Hypothalamus (tissue), 51 donors: ENCODE measurements at regions not wholly inside any gene's neighbourhood (a gene's known extent, or its start where the extent isn't known, plus 50 kb on each side); places are given as distances from the start of the nearest gene placed in this dataset.

ENCODE experiments used
- DNase-seq, 51 donors: peaks; one replicate each; lab custom pipeline; 2025; lab: John Stamatoyannopoulos, UW

DNA sequence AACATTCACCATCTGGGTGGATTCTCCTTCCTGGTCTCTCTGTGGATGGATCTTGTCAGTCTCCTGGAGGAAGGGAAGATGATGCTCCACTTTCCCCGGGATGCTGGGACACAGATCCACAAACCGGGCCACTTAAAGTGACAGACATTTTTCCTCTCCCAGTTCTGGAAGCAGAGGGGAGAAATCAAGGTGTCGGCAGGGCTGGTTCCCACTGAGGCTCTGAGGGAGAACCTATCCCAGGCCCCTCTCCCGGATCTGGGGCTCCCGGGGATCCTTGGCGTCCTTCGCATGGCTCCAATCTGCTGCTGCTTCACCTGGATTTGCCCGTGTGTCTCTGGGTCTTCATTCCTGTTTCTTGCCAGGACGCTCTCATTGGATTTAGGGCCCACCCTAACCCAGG, 263.1 kb upstream of the TNRC6C start:
- DNase-seq: no peak

DNA sequence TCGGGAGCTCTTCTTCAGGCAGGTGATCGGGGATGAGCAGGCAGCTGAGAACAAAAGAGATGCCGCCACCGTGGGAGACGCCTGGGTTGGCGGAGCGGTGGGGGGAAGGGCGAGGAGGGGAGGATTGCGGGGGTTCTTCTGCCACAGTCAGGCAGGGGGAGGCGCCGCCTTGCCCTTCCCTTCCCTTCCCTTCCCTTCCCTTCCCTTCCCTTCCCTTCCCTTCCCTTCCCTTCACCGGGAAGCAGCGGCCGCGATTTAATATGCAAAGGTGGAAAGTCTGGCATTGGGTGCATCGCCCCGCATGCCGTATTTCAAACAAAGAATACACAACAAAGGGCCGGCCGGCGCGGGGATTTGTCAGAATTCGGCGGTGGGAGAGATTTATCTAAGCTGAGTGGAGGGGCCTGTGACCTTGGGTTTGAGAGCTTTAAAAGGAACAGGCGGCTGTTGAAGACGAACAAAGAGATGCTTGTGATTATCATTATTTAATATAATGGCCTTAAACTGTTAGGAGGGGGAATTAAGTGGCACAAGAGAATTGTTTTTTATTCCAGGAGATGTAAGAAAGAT, 262.3 kb upstream of the TNRC6C start:
- peak in 7 of 51 donors; percentile 8 to 58 (median 12) for DNase-seq

- DNase-seq: peak in 7 of 51 donors; percentile 6 to 50 (median 16)
Measured at GRCh38 chr17:77696721-77697460, 261.6 kb upstream of the TNRC6C start.

GRCh38 chr17:77697480-77698400, 260.8 kb upstream of the TNRC6C start:
- no peak for DNase-seq

- no peak for DNase-seq
Measured at GRCh38 chr17:77698903-77699623, 259.4 kb upstream of the TNRC6C start.

DNA sequence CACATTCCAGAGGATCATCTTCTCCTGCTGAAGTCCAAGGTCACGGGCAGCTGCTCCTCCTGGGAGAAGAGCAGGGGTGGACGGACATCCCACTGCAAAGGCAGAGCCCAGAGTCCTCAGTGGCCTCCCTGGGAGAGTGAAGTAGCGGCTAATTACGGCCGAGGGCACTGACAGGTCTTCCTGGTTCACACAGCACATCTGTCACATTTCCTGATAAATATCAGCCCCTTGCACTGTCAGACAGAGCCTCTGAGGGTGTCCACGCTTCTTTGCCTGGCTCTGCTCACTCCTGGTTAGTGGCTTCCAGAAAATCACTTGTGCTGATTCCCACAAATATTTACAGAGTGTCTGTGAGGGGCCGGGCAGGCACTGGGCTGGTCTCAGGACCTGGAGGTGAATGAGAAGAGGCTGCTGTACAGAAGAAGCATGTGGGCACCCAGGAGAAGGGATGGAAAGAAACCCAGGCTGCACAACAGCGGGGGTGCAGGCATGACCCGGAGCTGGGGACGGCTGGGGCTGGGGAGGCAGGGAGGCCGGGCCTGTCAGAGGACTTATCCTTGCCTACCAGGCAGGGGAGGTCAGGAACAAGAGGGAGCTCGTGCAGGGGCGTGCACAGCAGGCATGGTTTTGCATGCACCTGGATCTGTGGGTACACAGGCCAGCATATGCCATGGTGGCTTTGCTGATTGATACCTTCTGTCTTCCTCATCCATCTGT, 258.2 kb upstream of the TNRC6C start:
- DNase-seq: no peak

DNA sequence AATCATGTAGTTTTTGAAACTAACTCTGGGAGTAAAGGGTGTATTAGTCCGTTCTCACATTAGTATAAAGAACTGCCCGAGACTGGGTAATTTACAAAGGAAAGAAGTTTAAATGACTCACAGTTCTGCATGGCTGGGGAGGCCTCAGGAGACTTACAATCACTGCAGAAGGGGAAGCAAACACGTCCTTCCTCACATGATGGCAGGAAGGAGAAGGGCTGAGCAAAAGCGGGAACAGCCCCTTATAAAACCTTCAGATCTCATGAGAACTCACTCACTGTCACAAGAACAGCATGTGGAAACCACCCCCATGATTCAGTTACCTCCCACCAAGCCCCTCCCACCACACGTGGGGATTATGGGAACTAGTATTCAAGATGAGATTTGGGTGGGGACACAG, 256.5 kb upstream of the TNRC6C start:
- no peak for DNase-seq

- DNase-seq: no peak
Measured at GRCh38 chr17:77704048-77704815, 254.3 kb upstream of the TNRC6C start.

- DNase-seq: no peak
Measured at GRCh38 chr17:77706938-77707337, 251.6 kb upstream of the TNRC6C start.

- no peak for DNase-seq
Measured at GRCh38 chr17:77707546-77707945, 251.0 kb upstream of the TNRC6C start.

DNA sequence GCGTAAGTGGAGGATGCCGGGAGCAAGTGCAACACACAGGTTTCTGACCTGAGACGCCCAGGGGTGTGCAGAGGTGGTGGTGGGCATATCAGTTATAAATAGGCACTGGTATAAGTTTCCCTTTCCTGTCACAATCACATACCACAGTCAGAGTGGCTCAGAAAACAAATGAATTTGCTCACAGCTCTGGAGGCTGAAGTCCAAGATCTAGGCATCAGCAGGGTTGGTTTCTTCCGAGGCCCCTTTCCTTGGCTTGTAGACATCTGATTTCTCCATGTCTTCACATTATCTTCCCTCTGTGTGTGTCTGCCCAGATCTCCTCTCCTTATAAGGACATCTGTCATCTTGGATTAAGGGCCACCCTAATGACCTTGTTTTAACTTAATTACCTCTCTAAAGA, 250.5 kb upstream of the TNRC6C start:
- no peak for DNase-seq

- DNase-seq: no peak
Measured at GRCh38 chr17:77708936-77709335, 249.6 kb upstream of the TNRC6C start.

- DNase-seq: no peak
Measured at GRCh38 chr17:77709594-77709993, 248.9 kb upstream of the TNRC6C start.

DNA sequence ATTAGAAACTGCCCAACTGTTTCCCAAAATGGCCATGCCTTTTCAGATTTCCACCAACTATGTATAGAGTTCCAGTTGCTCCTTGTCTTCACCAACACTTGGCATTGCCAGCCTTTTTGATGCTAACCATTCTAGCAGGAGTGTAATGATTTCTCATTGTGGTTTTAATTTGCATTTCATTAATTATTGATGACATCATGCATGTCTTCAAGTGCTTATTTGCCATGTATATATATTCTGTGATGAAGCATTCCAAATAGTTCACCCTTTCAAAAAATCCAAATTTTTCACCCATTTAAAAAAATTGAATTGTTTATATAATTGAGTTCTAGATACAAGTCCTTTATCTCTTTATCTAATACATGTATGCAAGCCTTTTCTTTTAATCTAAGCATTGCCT, 245.9 kb upstream of the TNRC6C start:
- no peak for DNase-seq

DNA sequence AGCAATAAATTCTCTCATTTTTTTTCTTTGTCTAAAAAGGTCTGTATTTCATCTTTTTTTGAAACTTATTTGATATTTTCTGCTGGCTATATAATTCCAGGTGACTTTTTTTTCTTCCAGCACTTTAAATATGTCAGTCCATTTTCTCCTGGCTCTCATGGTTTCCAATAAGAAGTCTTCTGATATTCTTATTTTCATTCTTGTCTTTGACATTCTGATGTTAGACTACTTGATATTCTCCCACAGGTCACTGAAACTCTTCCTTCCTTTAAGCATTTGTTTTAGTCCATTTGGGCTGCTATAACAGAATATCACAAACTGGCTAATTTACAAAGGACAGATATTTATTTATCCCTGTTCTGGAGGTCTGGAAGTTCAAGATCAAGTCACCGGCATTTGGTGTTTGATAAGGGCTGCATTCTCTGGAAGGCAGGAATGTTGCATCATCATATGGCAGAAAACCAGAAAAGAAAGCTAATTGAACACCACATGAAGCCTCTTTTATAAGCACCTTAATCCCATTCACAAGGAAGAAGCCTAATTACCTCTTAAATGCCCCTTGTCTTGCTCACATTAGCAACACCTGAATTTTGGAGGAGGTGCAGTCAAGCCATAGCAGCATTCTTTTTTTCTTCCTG, 242.1 kb upstream of the TNRC6C start:
- no peak for DNase-seq

GRCh38 chr17:77717941-77718668, 240.4 kb upstream of the TNRC6C start:
- DNase-seq: no peak

DNA sequence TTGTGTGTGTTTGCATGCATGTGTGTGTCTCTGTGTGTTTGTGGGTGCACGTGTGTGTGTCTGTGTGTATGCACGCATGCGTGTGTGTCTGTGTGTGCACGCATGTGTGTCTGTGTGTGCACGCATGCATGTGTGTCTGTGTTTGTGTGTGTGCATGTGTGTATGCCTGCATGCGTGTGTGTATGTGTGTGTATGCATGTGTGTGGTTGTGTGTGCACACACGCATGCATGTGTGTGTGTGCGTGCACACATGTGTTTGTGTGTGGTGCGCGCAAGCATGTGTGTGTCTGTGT, 239.9 kb upstream of the TNRC6C start:
- no peak for DNase-seq

DNA sequence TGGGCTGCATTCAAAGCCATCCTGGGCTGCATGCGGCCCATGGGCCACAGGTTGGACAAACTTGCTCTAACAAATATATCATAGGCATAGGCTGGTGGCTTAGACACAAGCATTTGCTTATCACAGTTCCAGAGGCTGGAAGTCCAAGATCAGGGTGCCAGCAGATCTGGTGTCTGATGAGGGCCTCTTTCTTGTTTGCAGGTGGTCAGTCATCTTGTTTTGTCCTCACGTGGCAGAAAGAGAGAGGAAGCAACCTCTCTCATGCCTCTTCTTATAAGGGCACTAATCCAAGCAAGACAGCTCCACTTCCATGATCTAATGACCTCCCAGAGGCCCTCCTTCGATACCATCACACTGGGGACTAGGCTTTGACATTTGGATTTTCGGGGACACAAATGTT, 238.7 kb upstream of the TNRC6C start:
- no peak for DNase-seq
